ENCODE measurements at regions not wholly inside any gene's neighbourhood (a gene's known extent, or its start where the extent isn't known, plus 50 kb on each side); places are given as distances from the start of the nearest gene placed in this dataset.

GRCh38 chr2:235348329-235348728 is 145.5 kb upstream of the AGAP1 start:
- H3K27ac ChIP-seq (ENCODE audit: low read length), result no peak overlapping the region
- no peak overlapping the region for H3K4me3 ChIP-seq (ENCODE audit: low read depth in 1 of 2, low read length in 2 of 2)
- H3K27me3 ChIP-seq (ENCODE audit: low read depth, low read length), result no peaks in the 10 kb centered on the region
- H3K4me1 ChIP-seq (ENCODE audit: control insufficient read depth in 1 of 2, insufficient read depth in 2 of 2, low read length in 2 of 2), result no peaks in the 10 kb centered on the region
- no peaks in the 10 kb centered on the region for H3K9me3 ChIP-seq (ENCODE audit: control insufficient read depth in 1 of 2, low read length in 2 of 2)
- H3K36me3 ChIP-seq (ENCODE audit: control insufficient read depth in 1 of 2, insufficient read depth in 2 of 2, low read length in 2 of 2), result no peaks in the 10 kb centered on the region

- H3K4me3 ChIP-seq (ENCODE audit: low read depth in 1 of 2, low read length in 2 of 2), result no peak overlapping the region
- no peaks in the 10 kb centered on the region for H3K4me1 ChIP-seq (ENCODE audit: control insufficient read depth in 1 of 2, insufficient read depth in 2 of 2, low read length in 2 of 2)
- no peaks in the 10 kb centered on the region for H3K36me3 ChIP-seq (ENCODE audit: control insufficient read depth in 1 of 2, insufficient read depth in 2 of 2, low read length in 2 of 2)
- no peak overlapping the region for H3K27ac ChIP-seq (ENCODE audit: low read length)
- H3K9me3 ChIP-seq (ENCODE audit: control insufficient read depth in 1 of 2, low read length in 2 of 2), result no peaks in the 10 kb centered on the region
- no peaks in the 10 kb centered on the region for H3K27me3 ChIP-seq (ENCODE audit: low read depth, low read length)
These were observed 143.6 kb upstream of the AGAP1 start for GRCh38 chr2:235350234-235350633.

DNA sequence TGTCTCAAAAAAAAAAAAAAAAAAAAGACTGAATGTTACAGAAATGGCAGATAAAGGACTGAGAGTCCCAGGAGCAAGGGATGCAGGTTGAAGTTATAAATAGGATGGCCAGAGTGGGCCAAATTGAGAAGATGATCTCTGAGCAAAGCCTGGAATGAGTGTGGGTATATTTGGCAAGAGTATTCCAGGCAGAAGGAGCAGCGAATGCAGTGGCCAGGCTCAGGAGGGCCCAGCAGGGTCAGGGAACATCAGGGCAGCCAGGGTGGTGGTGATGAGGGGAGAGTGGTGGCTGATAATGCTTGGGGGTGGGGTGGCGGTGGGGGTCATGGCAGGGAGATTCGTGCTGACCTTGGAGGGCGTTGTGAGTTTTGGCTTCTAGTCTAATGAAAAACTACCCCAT is 141.3 kb upstream of the AGAP1 start:
- Histone ChIP-seq H3K9me3 (ENCODE audit: control insufficient read depth in 1 of 2, low read length in 2 of 2) (no peaks in the 10 kb centered on the region), H3K36me3 (ENCODE audit: control insufficient read depth in 1 of 2, insufficient read depth in 2 of 2, low read length in 2 of 2) (no peaks in the 10 kb centered on the region), H3K4me3 (ENCODE audit: low read depth in 1 of 2, low read length in 2 of 2) (no peak overlapping the region), H3K27me3 (ENCODE audit: low read depth, low read length) (no peaks in the 10 kb centered on the region), H3K4me1 (ENCODE audit: control insufficient read depth in 1 of 2, insufficient read depth in 2 of 2, low read length in 2 of 2) (no peaks in the 10 kb centered on the region), H3K27ac (ENCODE audit: low read length) (no peak overlapping the region)

DNA sequence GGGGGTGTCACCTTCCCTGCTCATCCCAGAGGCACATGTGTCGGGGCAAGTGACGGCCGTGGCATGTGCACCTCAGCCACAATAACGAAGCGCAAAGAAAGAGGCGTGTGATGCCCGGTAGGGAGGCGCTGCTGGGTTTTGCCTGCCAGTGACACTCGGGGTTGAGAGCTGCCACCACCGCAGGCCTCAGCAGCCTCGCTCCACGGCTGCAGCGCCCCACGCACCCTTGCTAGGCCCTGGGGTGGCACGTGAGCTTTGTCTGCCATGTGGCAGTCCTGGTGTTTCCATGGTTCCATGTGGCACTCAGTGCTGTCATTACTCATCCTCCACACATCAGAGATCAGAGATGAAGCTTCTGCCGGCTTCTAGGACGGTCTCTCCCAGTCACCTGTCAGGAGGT is 136.0 kb upstream of the AGAP1 start:
- H3K27ac ChIP-seq (ENCODE audit: low read length), result no peak overlapping the region
- H3K4me3 ChIP-seq (ENCODE audit: low read depth in 1 of 2, low read length in 2 of 2), result no peak overlapping the region

DNA sequence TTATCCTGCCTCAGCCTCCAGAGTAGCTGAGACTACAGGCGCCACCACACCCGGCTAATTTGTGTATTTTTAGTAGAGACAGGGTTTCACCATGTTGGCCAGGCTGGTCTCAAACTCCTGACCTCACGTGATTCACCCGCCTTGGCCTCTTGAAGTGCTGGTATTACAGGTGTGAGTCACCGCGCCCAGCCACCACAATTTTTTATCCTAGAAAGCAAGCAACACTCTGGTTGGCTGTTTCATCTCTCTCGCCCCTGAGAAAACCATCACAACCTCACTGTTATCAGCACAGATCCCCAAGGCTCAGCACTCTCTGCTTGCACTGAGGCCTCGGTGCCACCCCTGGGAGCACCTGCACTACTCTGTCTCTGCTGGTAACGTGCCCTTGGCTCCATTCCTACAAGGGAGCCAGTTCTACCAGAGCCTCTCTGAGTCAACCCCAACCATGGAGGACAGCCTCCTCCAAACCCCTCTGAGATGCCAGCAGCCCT is 134.8 kb upstream of the AGAP1 start:
- H3K4me3 ChIP-seq (ENCODE audit: low read depth in 1 of 2, low read length in 2 of 2), result no peak overlapping the region

More for the DNA sequence above, 136.0 kb upstream of the AGAP1 start:
- H3K36me3 ChIP-seq (ENCODE audit: control insufficient read depth in 1 of 2, insufficient read depth in 2 of 2, low read length in 2 of 2), result no peaks in the 10 kb centered on the region
- H3K9me3 ChIP-seq (ENCODE audit: control insufficient read depth in 1 of 2, low read length in 2 of 2), result no peaks in the 10 kb centered on the region
- no peaks in the 10 kb centered on the region for H3K27me3 ChIP-seq (ENCODE audit: low read depth, low read length)
- no peaks in the 10 kb centered on the region for H3K4me1 ChIP-seq (ENCODE audit: control insufficient read depth in 1 of 2, insufficient read depth in 2 of 2, low read length in 2 of 2)

GRCh38 chr2:235360446-235360845 is 133.4 kb upstream of the AGAP1 start:
- H3K4me3 ChIP-seq (ENCODE audit: low read depth in 1 of 2, low read length in 2 of 2), result no peak overlapping the region
- H3K27me3 ChIP-seq (ENCODE audit: low read depth, low read length), result no peaks in the 10 kb centered on the region
- no peaks in the 10 kb centered on the region for H3K36me3 ChIP-seq (ENCODE audit: control insufficient read depth in 1 of 2, insufficient read depth in 2 of 2, low read length in 2 of 2)
- no peak overlapping the region for H3K27ac ChIP-seq (ENCODE audit: low read length)
- no peaks in the 10 kb centered on the region for H3K9me3 ChIP-seq (ENCODE audit: control insufficient read depth in 1 of 2, low read length in 2 of 2)
- no peaks in the 10 kb centered on the region for H3K4me1 ChIP-seq (ENCODE audit: control insufficient read depth in 1 of 2, insufficient read depth in 2 of 2, low read length in 2 of 2)

More for the DNA sequence above, 134.8 kb upstream of the AGAP1 start:
- no peaks in the 10 kb centered on the region for H3K9me3 ChIP-seq (ENCODE audit: control insufficient read depth in 1 of 2, low read length in 2 of 2)
- no peaks in the 10 kb centered on the region for H3K36me3 ChIP-seq (ENCODE audit: control insufficient read depth in 1 of 2, insufficient read depth in 2 of 2, low read length in 2 of 2)
- H3K4me1 ChIP-seq (ENCODE audit: control insufficient read depth in 1 of 2, insufficient read depth in 2 of 2, low read length in 2 of 2), result no peaks in the 10 kb centered on the region
- H3K27ac ChIP-seq (ENCODE audit: low read length), result no peak overlapping the region
- no peaks in the 10 kb centered on the region for H3K27me3 ChIP-seq (ENCODE audit: low read depth, low read length)

DNA sequence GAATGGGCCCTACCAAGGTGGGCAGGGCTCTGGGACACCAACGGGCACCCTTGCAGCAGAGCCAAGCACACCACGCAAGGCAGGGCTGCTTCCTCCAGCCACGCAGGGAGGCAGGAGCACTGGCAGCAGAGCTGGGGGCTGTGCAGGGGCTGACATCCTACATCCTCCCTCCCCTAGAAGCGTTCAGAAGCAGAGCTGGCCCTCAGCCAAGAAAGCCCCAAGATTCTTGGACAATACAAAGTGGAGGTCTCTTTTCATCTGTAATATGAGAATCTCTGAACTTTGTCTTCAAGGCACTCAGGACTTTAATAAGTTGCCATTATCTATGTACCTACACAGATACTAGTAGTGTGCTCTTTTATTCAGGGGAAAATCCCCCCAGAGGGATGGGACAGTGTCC is 128.1 kb upstream of the AGAP1 start:
- Histone ChIP-seq H3K36me3 (ENCODE audit: control insufficient read depth in 1 of 2, insufficient read depth in 2 of 2, low read length in 2 of 2) (no peaks in the 10 kb centered on the region), H3K4me3 (ENCODE audit: low read depth in 1 of 2, low read length in 2 of 2) (no peak overlapping the region), H3K4me1 (ENCODE audit: control insufficient read depth in 1 of 2, insufficient read depth in 2 of 2, low read length in 2 of 2) (no peaks in the 10 kb centered on the region)

GRCh38 chr2:235366390-235366789 is 127.5 kb upstream of the AGAP1 start:
- H3K27me3 ChIP-seq (ENCODE audit: low read depth, low read length), result no peaks in the 10 kb centered on the region
- no peaks in the 10 kb centered on the region for H3K36me3 ChIP-seq (ENCODE audit: control insufficient read depth in 1 of 2, insufficient read depth in 2 of 2, low read length in 2 of 2)
- H3K4me3 ChIP-seq (ENCODE audit: low read depth in 1 of 2, low read length in 2 of 2), result no peak overlapping the region
- no peaks in the 10 kb centered on the region for H3K4me1 ChIP-seq (ENCODE audit: control insufficient read depth in 1 of 2, insufficient read depth in 2 of 2, low read length in 2 of 2)
- no peaks in the 10 kb centered on the region for H3K9me3 ChIP-seq (ENCODE audit: control insufficient read depth in 1 of 2, low read length in 2 of 2)
- no peak overlapping the region for H3K27ac ChIP-seq (ENCODE audit: low read length)

More for the DNA sequence above, 128.1 kb upstream of the AGAP1 start:
- H3K9me3 ChIP-seq (ENCODE audit: control insufficient read depth in 1 of 2, low read length in 2 of 2), result no peaks in the 10 kb centered on the region
- H3K27me3 ChIP-seq (ENCODE audit: low read depth, low read length), result no peaks in the 10 kb centered on the region
- H3K27ac ChIP-seq (ENCODE audit: low read length), result no peak overlapping the region

DNA sequence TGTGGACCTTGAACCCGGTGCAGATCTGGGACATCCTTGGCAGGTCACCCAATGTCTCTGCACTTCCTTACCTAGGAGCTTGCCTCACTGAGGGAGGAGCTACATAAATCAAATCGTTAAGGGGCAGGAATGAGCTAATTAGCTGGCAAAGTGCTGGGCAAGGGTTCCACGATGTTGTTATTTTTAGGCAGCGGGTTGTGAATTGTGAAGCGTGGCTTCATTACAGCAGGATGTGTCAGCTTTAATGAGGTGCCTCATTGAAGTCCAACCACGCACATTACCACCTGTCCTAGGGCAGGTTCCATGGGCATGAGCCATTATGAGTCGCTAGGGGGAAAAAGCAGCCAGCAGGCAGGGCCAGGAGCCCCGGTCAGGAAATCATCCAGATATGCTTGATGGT is 127.0 kb upstream of the AGAP1 start:
- no peaks in the 10 kb centered on the region for H3K36me3 ChIP-seq (ENCODE audit: control insufficient read depth in 1 of 2, insufficient read depth in 2 of 2, low read length in 2 of 2)
- H3K9me3 ChIP-seq (ENCODE audit: control insufficient read depth in 1 of 2, low read length in 2 of 2), result no peaks in the 10 kb centered on the region
- H3K27ac ChIP-seq (ENCODE audit: low read length), result no peak overlapping the region
- no peak overlapping the region for H3K4me3 ChIP-seq (ENCODE audit: low read depth in 1 of 2, low read length in 2 of 2)
- no peaks in the 10 kb centered on the region for H3K4me1 ChIP-seq (ENCODE audit: control insufficient read depth in 1 of 2, insufficient read depth in 2 of 2, low read length in 2 of 2)
- H3K27me3 ChIP-seq (ENCODE audit: low read depth, low read length), result no peaks in the 10 kb centered on the region

GRCh38 chr2:235371018-235371417 is 122.8 kb upstream of the AGAP1 start:
- no peak overlapping the region for H3K27ac ChIP-seq (ENCODE audit: low read length)

DNA sequence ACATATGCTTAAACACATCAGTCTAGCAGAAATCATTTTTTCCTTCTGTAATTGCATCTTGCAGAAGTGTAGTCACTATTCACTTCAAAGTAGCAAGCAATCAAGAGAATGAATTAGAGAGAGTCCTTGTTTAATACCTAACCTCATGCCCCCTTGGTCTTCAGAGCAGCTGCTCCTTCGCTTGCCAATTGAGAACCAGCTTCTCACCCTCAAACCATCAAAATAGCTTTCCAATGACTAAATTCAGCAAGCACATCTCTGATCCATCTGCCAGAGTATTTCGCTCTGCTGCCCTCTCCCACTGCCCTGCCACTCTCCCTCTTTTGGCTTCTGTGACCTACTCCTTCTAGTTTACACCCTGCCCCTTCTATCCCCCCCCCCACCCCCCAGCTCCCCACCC is 120.7 kb upstream of the AGAP1 start:
- H3K27ac ChIP-seq (ENCODE audit: low read length), result no peak overlapping the region
- no peaks in the 10 kb centered on the region for H3K36me3 ChIP-seq (ENCODE audit: control insufficient read depth in 1 of 2, insufficient read depth in 2 of 2, low read length in 2 of 2)
- no peaks in the 10 kb centered on the region for H3K27me3 ChIP-seq (ENCODE audit: low read depth, low read length)
- no peaks in the 10 kb centered on the region for H3K9me3 ChIP-seq (ENCODE audit: control insufficient read depth in 1 of 2, low read length in 2 of 2)
- H3K4me3 ChIP-seq (ENCODE audit: low read depth in 1 of 2, low read length in 2 of 2), result no peak overlapping the region
- H3K4me1 ChIP-seq (ENCODE audit: control insufficient read depth in 1 of 2, insufficient read depth in 2 of 2, low read length in 2 of 2), result no peaks in the 10 kb centered on the region

More at GRCh38 chr2:235371018-235371417, 122.8 kb upstream of the AGAP1 start:
- H3K4me3 ChIP-seq (ENCODE audit: low read depth in 1 of 2, low read length in 2 of 2), result no peak overlapping the region
- no peaks in the 10 kb centered on the region for H3K36me3 ChIP-seq (ENCODE audit: control insufficient read depth in 1 of 2, insufficient read depth in 2 of 2, low read length in 2 of 2)
- no peaks in the 10 kb centered on the region for H3K27me3 ChIP-seq (ENCODE audit: low read depth, low read length)
- H3K4me1 ChIP-seq (ENCODE audit: control insufficient read depth in 1 of 2, insufficient read depth in 2 of 2, low read length in 2 of 2), result no peaks in the 10 kb centered on the region
- H3K9me3 ChIP-seq (ENCODE audit: control insufficient read depth in 1 of 2, low read length in 2 of 2), result no peaks in the 10 kb centered on the region

DNA sequence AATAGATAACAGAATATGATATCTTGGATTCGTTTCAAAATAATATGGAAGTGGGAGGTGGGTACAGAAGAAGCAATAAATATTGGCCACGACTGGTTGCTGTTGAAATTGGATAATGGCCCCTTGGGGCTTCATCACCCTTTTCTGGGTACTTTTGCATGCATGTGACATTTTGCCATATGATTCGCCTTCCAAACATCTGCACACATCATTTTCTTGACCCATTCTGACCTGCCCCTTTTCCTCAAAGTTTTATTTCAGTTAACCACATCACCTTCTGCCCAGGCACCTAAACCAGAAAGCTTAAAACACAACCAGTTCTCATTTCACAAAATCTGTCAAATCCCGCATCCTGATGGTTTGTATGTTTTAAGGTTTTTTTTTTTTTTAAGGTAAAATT is 116.7 kb upstream of the AGAP1 start:
- Histone ChIP-seq H3K36me3 (ENCODE audit: control insufficient read depth in 1 of 2, insufficient read depth in 2 of 2, low read length in 2 of 2) (no peaks in the 10 kb centered on the region), H3K27me3 (ENCODE audit: low read depth, low read length) (no peaks in the 10 kb centered on the region), H3K9me3 (ENCODE audit: control insufficient read depth in 1 of 2, low read length in 2 of 2) (no peaks in the 10 kb centered on the region), H3K27ac (ENCODE audit: low read length) (no peak overlapping the region), H3K4me3 (ENCODE audit: low read depth in 1 of 2, low read length in 2 of 2) (no peak overlapping the region), H3K4me1 (ENCODE audit: control insufficient read depth in 1 of 2, insufficient read depth in 2 of 2, low read length in 2 of 2) (no peaks in the 10 kb centered on the region)

Measured in muscle layer of duodenum (tissue), 2 donors.